ENCODE measurements at regions not wholly inside any gene's neighbourhood (a gene's known extent, or its start where the extent isn't known, plus 50 kb on each side); places are given as distances from the start of the nearest gene placed in this dataset.

- TF ChIP-seq TAF1 (conservative IDR thresholded peaks at IDR 0.05): no peak
- no peak for TF ChIP-seq YY1 (IDR thresholded peaks at IDR 0.05)
- TF ChIP-seq, protein P1, sequence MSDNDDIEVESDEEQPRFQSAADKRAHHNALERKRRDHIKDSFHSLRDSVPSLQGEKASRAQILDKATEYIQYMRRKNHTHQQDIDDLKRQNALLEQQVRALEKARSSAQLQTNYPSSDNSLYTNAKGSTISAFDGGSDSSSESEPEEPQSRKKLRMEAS (IDR thresholded peaks at IDR 0.05): no peak
- no peak for TF ChIP-seq CTCF (IDR thresholded peaks at IDR 0.05; ENCODE audit: low read depth, low read length, missing input control)
- TF ChIP-seq, protein P2, sequence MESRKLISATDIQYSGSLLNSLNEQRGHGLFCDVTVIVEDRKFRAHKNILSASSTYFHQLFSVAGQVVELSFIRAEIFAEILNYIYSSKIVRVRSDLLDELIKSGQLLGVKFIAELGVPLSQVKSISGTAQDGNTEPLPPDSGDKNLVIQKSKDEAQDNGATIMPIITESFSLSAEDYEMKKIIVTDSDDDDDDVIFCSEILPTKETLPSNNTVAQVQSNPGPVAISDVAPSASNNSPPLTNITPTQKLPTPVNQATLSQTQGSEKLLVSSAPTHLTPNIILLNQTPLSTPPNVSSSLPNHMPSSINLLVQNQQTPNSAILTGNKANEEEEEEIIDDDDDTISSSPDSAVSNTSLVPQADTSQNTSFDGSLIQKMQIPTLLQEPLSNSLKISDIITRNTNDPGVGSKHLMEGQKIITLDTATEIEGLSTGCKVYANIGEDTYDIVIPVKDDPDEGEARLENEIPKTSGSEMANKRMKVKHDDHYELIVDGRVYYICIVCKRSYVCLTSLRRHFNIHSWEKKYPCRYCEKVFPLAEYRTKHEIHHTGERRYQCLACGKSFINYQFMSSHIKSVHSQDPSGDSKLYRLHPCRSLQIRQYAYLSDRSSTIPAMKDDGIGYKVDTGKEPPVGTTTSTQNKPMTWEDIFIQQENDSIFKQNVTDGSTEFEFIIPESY (IDR thresholded peaks at IDR 0.05): no peak
- TF ChIP-seq RXRA (IDR thresholded peaks at IDR 0.05): no peak
- no peak for TF ChIP-seq REST (IDR thresholded peaks at IDR 0.05)
- TF ChIP-seq EGR1 (IDR thresholded peaks at IDR 0.05; ENCODE audit: low read depth in 2 of 2): no peak
- TF ChIP-seq FOXA1 (IDR thresholded peaks at IDR 0.05): no peak
- no peak for TF ChIP-seq SP1 (IDR thresholded peaks at IDR 0.05)
- TF ChIP-seq HNF4A (conservative IDR thresholded peaks at IDR 0.05): no peak
- no peak for TF ChIP-seq HNF4G (IDR thresholded peaks at IDR 0.05)
- TF ChIP-seq, protein P3, sequence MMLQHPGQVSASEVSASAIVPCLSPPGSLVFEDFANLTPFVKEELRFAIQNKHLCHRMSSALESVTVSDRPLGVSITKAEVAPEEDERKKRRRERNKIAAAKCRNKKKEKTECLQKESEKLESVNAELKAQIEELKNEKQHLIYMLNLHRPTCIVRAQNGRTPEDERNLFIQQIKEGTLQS (IDR thresholded peaks at IDR 0.05): no peak
Measured at GRCh38 chr2:125901278-125901677, 754.7 kb upstream of the GYPC start.
